ENCODE measurements at regions not wholly inside any gene's neighbourhood (a gene's known extent, or its start where the extent isn't known, plus 50 kb on each side); places are given as distances from the start of the nearest gene placed in this dataset.
"Not testable (repeated sequence)": the region's sequence is repeated elsewhere in the genome, so short reads cannot be mapped to it uniquely, and the experiment has no call there.

DNA sequence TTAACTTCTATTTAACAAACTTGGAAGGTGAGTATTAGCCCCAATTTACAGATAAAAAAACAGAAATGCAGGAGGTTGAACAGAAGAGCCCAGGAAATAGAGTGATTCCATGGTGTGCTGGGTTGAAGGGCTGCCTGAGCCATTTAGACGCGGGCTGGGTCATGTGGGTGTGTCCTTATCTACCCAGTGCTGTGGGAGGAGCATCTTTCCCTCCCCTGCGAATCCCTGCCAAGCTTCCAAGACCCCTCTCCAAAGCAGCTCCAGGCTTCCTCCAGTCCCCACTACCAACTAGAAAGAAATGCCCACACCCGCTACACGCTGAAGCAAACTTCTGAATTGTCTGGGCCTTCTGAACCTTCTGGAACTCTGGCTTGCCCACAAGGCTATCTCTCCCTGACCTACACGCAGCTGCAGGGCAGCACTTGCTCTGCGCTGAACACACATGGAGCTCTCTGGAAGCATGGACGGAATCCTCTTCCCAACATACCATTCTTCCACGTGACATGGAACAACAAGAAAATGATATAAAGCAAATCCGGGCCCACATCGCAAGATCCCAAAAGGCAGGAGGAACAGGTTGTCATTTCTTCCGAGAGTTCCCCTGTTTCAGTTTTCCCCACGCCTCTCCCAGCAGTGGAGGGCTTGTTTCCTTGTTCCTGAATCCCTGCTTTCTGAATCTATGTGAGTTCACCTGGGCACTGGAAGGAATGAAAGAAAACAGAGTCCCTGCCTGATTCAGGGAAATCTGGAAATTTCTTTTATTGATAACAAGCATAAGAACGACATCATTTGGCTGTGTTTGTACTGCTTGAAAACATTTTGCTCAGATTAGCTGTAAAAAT lies 562.7 kb upstream of the ID2 start:
- DNase-seq (ENCODE audit: extremely low read depth in 1 of 2, low read depth in 1 of 2): no peak

DNA sequence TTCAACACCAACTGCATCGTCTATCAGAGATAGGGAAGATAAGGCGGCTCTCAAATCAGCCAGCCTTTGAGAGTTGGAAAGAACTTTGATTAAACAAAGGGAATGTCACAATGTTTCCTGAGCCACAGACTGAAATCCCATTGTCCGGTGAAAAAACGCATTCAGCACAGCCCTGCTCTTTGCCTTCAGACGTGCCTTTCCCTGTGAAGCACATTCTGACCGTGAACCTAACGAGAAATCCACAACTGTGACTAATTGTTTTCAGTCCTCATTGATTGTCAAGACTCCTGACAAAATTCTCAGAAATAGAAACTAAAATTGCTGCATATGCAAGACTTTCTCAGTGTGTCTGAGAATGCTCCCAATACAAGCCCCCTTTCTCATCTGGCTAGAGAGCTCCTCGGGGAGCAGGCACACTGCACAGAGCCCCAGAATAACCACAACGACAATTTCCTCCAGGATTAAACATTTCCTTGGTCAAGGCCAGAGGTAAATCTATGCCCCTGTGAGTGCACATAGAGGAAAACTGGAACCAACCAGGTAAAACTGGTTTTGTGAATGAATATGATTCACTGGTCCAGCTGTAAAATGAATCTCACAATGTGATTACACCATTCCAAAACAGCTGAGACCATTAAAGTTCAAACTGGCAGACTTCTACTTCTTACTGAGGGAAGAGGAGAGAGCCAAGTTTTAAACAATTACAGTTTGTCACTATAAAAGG lies 561.9 kb upstream of the ID2 start:
- no peak for DNase-seq (ENCODE audit: extremely low read depth in 1 of 2, low read depth in 1 of 2)

DNA sequence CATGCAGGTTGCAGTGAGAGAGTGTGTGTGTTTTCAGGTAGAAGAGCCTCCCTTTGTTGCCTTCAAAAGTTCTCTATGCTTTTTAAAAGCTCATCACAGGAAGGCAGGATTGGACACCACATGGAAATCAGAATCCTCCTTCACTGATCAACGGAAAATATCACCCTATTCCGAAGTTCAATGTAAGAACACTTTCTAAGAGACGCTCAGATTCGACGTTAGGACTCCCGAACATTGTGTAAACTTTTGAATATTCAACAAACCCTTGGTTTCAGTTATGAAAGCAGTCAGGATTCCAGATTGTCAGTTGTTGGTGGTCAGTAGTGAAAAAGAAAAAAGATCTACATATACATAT lies 561.4 kb upstream of the ID2 start:
- DNase-seq (ENCODE audit: extremely low read depth in 1 of 2, low read depth in 1 of 2): no peak

DNA sequence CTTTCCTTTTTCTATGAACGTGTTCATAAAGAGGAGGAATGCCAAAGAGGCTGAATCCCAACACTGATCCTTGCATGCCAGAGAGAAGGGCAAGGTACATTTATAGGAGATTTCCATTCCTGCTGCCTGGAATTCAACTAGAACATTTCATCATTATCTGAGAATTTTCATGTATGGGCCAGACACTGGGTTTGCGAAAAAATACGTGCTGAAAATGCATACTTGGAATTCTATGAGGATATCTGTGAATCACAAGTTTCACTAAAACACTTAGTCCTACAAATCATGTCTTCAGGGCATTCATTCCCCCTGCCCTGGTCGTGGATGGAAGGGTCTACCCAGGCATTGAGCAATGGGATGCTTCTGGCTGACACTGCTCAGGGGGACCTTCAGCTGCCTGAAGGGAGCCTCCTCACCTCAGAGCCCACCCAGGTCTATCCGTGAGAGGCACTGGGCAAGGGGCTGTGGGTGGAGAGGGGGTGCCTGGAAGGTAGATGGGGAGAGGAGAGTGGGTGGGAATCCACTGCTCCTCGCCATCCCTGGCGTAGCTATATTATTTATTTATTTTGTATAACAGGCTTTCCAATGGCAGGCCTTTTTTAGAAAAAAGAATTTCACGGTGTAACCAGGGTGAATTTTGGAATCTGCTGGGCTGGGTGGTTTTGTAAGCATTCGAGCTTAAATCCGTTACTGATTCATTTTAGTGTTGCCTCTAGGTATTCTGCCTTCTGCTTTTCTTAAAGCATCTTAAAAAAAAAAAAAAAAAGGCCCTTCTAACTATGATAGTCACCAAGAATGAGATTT lies 560.6 kb upstream of the ID2 start:
- DNase-seq (ENCODE audit: extremely low read depth in 1 of 2, low read depth in 1 of 2): no peak

DNA sequence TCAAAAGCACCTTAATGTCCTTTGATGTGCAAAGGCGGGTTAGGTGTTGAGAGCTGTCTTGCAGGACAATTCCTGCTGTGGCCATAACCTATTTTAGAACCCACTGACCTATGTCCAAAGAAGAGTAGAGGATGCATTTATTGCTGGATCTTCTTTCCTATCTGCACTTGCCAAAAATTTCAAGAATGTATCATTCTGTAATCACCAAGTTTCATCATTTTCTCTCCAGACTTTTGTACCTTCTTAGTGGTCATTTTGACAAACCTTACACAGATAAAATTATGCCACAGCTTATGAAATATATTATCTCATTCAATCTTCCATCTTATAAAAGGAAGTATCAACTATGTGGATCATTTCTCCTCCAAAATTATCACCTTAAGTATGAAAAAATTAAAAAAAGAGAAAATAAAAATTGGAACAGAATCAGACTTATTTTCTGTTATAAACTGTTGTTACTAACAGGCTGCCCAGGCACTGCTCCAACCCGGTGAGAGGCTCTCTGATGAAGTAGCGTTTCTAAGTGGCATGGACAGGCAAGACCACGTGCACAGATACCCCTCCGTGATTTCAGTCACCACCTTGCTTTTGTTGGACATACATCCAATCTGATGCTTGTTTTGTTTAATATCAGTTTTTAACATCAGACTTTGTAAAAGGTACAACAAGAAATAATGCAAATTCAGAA lies 559.9 kb upstream of the ID2 start:
- no peak for DNase-seq (ENCODE audit: extremely low read depth in 1 of 2, low read depth in 1 of 2)

DNA sequence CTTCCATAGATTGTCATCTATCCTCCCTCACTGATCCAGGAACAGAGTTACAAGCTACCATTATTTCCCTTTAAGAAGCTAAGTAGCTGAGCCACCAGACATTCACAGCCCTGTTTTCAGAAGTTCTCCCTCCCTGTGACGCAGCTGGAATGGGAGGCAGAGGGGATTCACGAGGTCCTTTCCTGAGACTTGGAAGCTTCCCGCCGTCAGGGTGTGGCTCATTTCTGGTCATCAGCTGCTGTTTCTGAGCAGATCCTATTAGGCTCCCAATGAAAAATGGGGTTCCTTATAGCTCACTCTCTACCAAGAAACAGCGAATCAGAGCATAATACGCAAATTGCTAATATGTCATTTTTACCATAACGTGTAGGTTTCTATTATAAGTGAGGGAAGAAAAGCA lies 559.3 kb upstream of the ID2 start:
- no peak for DNase-seq (ENCODE audit: extremely low read depth in 1 of 2, low read depth in 1 of 2)

DNA sequence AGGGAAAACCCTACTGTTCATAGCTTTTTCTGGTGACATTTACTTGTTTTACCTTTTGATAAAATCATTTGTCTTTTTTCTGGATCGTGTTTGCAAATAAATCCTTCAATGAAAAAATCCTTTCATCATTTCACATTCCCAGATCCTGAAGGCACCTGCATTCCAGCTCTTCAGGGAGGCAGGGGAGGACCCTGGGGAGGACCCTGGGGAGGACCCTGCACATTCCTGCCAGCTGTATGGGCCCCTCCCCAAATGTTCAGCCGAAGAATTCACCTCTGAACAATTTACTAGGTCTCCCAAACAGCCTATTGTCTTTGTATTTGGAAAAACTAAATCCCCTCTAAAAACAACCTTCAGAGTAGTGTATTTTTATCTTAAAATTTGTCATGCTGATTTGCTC lies 558.4 kb upstream of the ID2 start:
- DNase-seq (ENCODE audit: extremely low read depth in 1 of 2, low read depth in 1 of 2): no peak

DNA sequence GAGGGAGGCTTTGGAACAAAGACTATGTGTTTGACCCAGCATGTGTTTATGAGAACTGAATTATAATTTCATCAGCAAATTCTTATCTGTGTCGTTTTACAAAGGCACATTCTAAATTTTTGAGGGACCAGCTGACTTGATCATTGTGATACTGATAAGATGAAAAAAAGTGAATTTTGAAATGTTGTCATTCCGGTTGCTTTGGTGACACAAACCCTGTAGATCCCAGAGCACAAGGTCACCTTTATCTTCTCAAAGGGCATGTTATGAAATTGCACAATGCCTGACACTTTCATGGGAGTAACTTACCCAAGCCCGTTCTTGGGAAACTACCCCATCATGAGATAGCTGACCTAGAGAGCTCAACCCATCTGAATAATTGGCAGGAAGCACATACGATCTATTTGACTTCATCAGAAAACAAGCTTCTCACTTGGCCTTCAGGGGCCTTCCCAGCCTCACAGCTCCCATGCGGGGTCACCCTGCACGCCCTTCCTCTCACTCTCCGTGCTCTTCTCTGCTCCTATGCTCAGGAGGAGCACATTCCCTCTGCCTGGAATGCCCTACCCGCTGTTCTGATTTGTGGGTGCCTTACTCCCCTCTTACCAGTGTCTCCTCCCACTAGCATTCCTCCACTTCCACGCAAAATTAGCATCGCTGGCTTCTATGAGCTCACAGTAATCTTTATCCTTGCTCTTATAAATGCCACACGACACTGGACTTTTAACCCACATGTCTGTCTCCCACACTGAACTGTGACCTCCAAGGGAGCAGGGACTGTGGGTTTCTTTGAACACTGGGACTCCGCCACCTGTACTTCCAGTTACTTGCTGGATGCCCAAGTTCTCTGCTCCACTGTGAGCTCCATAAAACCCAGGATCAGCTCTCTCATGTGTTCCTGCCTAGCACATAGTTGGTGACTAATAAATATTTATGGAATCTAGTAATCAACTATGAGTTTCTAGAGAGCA lies 555.8 kb upstream of the ID2 start:
- no peak for DNase-seq (ENCODE audit: extremely low read depth in 1 of 2, low read depth in 1 of 2)

DNA sequence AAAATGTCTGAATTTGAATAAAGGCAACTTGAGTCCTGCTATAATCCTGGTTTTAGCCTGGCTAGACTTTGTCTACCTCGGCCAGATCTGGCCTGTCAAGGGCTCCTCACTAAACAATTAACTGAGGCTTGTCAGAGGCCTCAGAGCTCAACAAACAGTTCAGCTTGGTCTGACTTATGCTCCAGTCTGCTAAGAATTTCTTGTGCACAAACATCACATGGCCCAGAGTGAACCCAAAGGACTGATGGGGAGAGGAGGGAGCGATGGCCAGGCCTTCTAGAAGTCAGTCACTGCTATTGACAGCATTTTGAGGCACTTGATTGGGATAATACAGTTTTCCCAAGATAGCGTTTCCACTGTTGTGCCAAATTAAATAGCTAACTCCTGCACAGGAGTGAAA lies 555.1 kb upstream of the ID2 start:
- no peak for DNase-seq (ENCODE audit: extremely low read depth in 1 of 2, low read depth in 1 of 2)

DNA sequence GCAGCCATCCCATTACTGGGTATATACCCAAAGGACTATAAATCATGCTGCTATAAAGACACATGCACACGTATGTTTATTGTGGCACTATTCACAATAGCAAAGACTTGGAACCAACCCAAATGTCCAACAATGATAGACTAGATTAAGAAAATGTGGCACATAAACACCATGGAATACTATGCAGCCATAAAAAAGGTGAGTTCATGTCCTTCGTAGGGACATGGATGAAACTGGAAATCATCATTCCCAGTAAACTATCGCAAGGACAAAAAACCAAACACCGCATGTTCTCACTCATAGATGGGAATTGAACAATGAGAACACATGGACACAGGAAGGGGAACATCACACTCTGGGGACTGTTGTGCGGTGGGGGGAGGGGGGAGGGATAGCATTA lies 550.4 kb upstream of the ID2 start:
- DNase-seq (ENCODE audit: extremely low read depth in 1 of 2, low read depth in 1 of 2): not testable (repeated sequence)

DNA sequence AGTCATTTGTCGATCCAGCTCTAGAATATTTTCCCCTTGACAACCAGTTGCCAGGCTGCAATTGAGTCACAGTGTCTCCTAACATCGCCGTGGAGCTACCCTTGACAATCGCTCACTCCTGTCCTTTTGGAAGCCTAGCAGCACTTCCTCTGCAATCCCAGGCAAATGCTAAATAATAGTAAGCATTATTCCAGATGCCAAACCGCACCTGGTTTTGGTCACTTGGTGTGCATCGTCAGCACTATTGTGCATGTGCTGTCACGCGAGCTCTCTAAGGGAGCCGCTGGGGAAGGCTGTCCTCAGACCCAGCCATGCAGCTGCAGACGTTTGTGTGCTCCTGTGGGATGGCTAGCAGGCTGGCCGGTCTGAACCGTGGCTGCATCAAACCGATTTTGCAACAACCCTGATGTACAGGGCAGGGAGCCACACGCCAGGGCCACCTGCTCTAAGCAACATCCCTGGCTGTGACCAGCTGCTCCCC lies 549.5 kb upstream of the ID2 start:
- no peak for DNase-seq (ENCODE audit: extremely low read depth in 1 of 2, low read depth in 1 of 2)

DNA sequence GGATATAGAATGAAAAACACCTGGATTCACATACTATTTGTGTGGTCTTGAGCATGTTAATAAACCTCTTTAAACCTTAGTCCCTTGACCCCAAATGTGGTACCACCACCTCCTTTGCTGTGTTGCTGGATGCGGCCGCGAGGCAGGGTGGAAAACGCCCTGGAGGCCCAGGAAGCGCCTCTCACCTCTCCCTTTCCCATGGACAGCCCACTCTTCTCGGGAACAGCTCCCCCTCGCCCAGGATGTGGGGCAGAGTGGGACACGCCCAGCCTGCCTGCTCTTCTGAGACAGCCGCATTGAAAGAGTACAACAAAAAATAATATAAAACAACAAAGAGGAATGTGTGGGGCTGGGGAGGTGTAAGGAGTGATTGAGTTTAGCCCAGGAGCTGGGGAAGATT lies 549.0 kb upstream of the ID2 start:
- no peak for DNase-seq (ENCODE audit: extremely low read depth in 1 of 2, low read depth in 1 of 2)

DNA sequence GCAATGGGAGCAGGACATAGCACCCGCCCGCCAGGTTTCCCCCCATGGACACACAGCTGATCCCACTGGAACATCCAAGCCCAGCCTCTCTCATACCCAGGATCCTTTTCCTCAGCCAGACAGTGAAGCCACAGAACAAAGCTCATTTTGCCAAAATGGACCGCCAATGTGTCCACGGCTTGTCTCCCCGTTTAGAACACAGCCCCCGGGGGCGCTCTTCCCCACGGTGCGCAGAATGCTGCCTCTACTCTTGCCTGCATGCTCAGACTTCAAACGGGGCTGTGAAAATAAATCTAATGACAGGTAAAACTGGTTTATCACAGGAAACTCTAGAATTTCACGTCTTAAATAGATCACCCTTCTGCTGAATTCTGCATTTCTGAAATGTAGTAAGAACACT lies 548.5 kb upstream of the ID2 start:
- DNase-seq (ENCODE audit: extremely low read depth in 1 of 2, low read depth in 1 of 2): no peak

DNA sequence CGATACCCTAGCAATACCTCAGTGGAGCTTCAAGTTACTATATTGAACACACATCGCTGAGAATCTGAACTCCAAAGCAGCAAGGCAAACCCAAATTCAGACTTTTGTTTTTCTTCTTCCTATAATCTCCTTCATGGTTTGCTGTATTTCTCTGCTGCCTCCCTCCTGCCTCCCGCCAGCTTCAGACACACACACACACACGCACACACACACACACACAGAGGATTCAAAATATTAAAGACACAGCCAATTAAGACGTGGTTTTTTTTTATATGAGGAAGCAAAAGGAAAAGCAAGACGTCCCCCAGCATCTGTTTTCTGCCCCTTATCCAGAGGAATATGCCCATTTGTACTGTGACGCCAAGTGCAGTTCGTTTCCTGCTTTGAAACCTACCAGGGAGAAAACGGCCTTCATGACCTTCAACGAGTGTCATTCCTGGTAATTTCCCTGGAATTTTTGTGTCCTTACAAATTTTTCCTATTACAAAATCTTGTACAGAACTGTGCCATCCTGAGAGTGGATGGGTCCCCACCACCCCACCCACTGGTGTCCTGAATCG lies 547.9 kb upstream of the ID2 start:
- no peak for DNase-seq (ENCODE audit: extremely low read depth in 1 of 2, low read depth in 1 of 2)

DNA sequence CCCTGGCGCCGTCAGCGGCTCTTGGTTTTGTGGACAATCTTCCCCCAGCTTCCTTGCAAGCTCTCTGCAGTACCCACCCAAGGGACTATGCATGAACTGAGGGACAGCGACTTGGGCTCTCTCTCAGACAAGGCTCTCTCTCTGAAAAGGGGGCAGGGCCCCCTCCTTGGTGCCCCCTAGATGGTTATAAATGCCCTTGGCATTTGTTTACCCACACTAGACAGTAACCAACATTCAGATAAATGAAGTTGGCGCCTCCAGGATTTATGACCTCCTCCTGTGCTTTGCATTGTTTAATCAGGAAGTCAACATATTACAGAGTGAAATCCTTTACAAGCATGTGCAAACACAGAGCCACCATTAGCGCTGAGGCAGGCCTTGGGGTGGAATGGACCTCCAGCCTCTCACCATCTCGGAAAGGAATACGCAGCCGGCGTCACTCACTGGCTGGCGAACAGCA lies 547.4 kb upstream of the ID2 start:
- DNase-seq (ENCODE audit: extremely low read depth in 1 of 2, low read depth in 1 of 2): no peak

DNA sequence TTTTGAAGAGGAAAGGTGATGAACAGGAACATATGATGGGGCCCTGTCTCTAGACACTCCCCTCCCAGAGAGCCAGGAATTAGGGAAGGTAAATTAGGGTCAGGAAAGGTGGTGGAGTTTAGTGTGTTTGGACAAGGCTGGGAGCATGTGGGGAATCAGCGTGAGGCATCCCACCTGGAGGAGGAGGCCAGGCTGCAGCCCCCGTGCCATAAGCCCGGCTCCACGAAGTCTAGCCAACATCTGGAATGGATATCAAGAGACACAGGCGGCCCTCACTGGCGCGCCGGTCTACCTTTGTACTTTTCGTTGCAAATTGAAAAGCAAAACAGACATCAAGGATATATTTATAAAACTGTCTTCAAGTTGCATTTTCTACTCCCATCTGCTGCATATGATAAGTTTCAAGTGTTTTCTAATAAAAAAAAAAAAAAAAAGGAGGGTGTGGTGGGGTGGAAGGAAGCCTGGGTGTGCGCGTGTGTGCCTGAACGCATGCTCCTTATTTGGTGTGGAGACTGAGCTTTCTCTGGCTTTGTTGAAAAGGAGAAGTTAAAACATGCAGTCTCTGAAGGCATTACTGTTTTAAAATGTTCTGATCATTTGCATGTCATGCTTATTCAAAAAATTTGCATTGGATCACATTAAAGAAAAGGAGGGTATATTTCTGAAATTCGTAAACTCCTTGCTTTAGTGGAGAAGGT lies 546.7 kb upstream of the ID2 start:
- no peak for DNase-seq (ENCODE audit: extremely low read depth in 1 of 2, low read depth in 1 of 2)

DNA sequence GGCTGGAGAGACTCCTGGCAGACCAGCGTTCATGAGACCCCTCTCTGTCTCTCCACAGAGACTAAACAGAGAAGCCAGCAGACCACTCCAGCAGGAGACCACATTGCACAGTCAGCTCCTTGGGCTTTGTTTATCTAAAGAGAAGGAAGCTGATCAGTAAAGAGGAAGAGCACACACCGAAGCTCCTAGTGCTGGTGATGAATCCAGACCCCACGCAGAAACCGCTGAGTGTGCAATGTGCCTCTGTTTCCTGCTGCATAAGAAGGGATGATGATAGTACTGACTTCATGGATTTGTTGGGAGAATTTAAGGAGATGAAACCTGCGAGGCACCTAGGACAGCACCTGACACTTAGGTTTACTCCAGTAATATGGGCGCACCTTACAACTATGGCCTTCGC lies 544.1 kb upstream of the ID2 start:
- no peak for DNase-seq (ENCODE audit: extremely low read depth in 1 of 2, low read depth in 1 of 2)

DNA sequence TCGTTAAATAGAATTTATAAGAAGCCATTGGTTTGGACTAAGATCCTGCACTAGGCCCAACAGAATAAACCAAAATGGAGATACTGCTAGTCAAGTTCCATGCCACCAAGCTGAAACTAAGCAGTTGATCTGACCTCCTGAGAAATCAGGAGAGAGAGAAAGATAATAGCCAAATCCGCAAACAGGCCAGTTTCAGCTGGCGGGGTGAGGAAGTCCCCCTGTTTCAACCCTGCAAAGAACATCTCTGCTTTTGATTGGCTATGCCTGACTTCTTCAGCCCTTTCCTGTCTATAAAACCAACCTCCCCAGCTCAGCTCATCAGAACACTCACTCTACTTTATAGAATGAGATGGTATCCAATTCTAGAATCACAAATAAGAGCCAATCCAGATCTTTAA lies 543.3 kb upstream of the ID2 start:
- DNase-seq (ENCODE audit: extremely low read depth in 1 of 2, low read depth in 1 of 2): no peak
